Activated gamma-delta T cell treated with Interleukin-2 at 50 U/mL for 16 hours (primary cell): ENCODE measurements at regions not wholly inside any gene's neighbourhood (a gene's known extent, or its start where the extent isn't known, plus 50 kb on each side); places are given as distances from the start of the nearest gene placed in this dataset.
"Not testable (repeated sequence)": the region's sequence is repeated elsewhere in the genome, so short reads cannot be mapped to it uniquely, and the experiment has no call there.

Experiments used
- DNase-seq: peaks from one replicate; pipeline ENCODE4 v3.0.0-alpha.2; 2020

GRCh38 chr3:27779176-27779575 lies 57.1 kb upstream of the EOMES start:
- DNase-seq, result no peak

GRCh38 chr3:27789420-27789819 lies 67.3 kb upstream of the EOMES start:
- DNase-seq, result no peak

GRCh38 chr3:27791956-27792355 lies 69.8 kb upstream of the EOMES start:
- DNase-seq, result no peak

GRCh38 chr3:27792869-27793268 lies 70.7 kb upstream of the EOMES start:
- DNase-seq, result no peak

GRCh38 chr3:27794211-27794610 lies 72.1 kb upstream of the EOMES start:
- DNase-seq, result no peak

GRCh38 chr3:27796365-27796875 lies 74.3 kb upstream of the EOMES start:
- DNase-seq, result no peak

- DNase-seq, result no peak
Measured at GRCh38 chr3:27797773-27798172, 75.7 kb upstream of the EOMES start.

- no peak for DNase-seq
Measured at GRCh38 chr3:27800261-27800660, 78.1 kb upstream of the EOMES start.

GRCh38 chr3:27802425-27802824 lies 80.3 kb upstream of the EOMES start:
- no peak for DNase-seq

- DNase-seq, result no peak
Measured at GRCh38 chr3:27802849-27803248, 80.7 kb upstream of the EOMES start.

- DNase-seq, result peak; percentile 28
Measured at GRCh38 chr3:27805282-27805681, 83.2 kb upstream of the EOMES start.

- no peak for DNase-seq
Measured at GRCh38 chr3:27813255-27813654, 91.1 kb upstream of the EOMES start.

- not testable (repeated sequence) for DNase-seq
Measured at GRCh38 chr3:27821609-27822008, 99.5 kb upstream of the EOMES start.

- DNase-seq, result no peak
Measured at GRCh38 chr3:27824312-27825200, 102.4 kb upstream of the EOMES start.

GRCh38 chr3:27826448-27826847 lies 104.3 kb upstream of the EOMES start:
- DNase-seq, result no peak

- DNase-seq, result no peak
Measured at GRCh38 chr3:27827041-27827440, 104.9 kb upstream of the EOMES start.

- no peak for DNase-seq
Measured at GRCh38 chr3:27840807-27841594, 118.9 kb upstream of the EOMES start.

- no peak for DNase-seq
Measured at GRCh38 chr3:27844052-27844675, 122.0 kb upstream of the EOMES start.

- DNase-seq, result no peak
Measured at GRCh38 chr3:27847697-27848096, 125.6 kb upstream of the EOMES start.

GRCh38 chr3:27848826-27849225 lies 126.7 kb upstream of the EOMES start:
- no peak for DNase-seq

GRCh38 chr3:27859821-27860220 lies 137.7 kb upstream of the EOMES start:
- DNase-seq, result no peak

- peak; percentile 27 for DNase-seq
Measured at GRCh38 chr3:27861046-27862036, 139.2 kb upstream of the EOMES start.
